ENCODE measurements at regions not wholly inside any gene's neighbourhood (a gene's known extent, or its start where the extent isn't known, plus 50 kb on each side); places are given as distances from the start of the nearest gene placed in this dataset.

- TF ChIP-seq CTCF (IDR thresholded peaks at IDR 0.05 in 8 of 11, conservative IDR thresholded peaks at IDR 0.05 in 3 of 11) (no peak), POLR2AphosphoS5 (IDR thresholded peaks at IDR 0.05) (no peak)
These were observed 125.0 kb upstream of the MTAP start for GRCh38 chr9:21677387-21677786.
